SK-N-SH treated with all-trans-retinoic acid at 6 μM for 48 hours (cell line): ENCODE measurements at regions not wholly inside any gene's neighbourhood (a gene's known extent, or its start where the extent isn't known, plus 50 kb on each side); places are given as distances from the start of the nearest gene placed in this dataset.

Experiments used
- ARNTL ChIP-seq: fragments of 450-650 bp; formaldehyde crosslinking; IDR thresholded peaks from 2 replicates; pipeline ENCODE4 v1.5.0; 2020; ENCODE audit warnings: low read depth, mild to moderate bottlenecking, moderate library complexity, borderline replicate concordance
- CREB5 ChIP-seq: fragments of 250-450 bp; sonication (Bioruptor Pico); IDR thresholded peaks from 2 replicates; pipeline ENCODE4 v1.5.1; 2020; ENCODE audit warnings: low read depth, mild to moderate bottlenecking, moderate library complexity
- ESRRG ChIP-seq: fragments of 250-450 bp; sonication (Bioruptor Pico); IDR thresholded peaks from 2 replicates; pipeline ENCODE4 v1.6.1; 2021; ENCODE audit warnings: mild to moderate bottlenecking
- ISL1 ChIP-seq: fragments of 250-450 bp; sonication (Bioruptor Pico); IDR thresholded peaks from 2 replicates; pipeline ENCODE4 v2.1.2; 2022; ENCODE audit warnings: mild to moderate bottlenecking, moderate library complexity
- TSHZ2 ChIP-seq: fragments of 250-450 bp; sonication (Bioruptor Pico); IDR thresholded peaks from 2 replicates; pipeline ENCODE4 v1.5.0; 2020; ENCODE audit warnings: mild to moderate bottlenecking, moderate library complexity
- ZFP30 ChIP-seq: fragments of 450-650 bp; formaldehyde crosslinking; IDR thresholded peaks from 2 replicates; pipeline ENCODE4 v1.5.0; 2022; ENCODE audit warnings: mild to moderate bottlenecking, moderate library complexity
- ZNF565 ChIP-seq: fragments of 450-650 bp; formaldehyde crosslinking; conservative IDR thresholded peaks from 2 replicates; pipeline ENCODE4 v1.5.0; 2020; ENCODE audit warnings: low read depth, mild to moderate bottlenecking, moderate library complexity
- ZNF8 ChIP-seq: fragments of 450-650 bp; formaldehyde crosslinking; IDR thresholded peaks from 2 replicates; pipeline ENCODE4 v1.5.0; 2020; ENCODE audit warnings: mild to moderate bottlenecking, moderate library complexity
- TF ChIP-seq, protein P1 (sequence below): fragments of 250-450 bp; sonication (Bioruptor Pico); IDR thresholded peaks from 2 replicates; pipeline ENCODE4 v1.8.0; 2020; ENCODE audit warnings: mild to moderate bottlenecking, moderate library complexity, borderline replicate concordance

DNA sequence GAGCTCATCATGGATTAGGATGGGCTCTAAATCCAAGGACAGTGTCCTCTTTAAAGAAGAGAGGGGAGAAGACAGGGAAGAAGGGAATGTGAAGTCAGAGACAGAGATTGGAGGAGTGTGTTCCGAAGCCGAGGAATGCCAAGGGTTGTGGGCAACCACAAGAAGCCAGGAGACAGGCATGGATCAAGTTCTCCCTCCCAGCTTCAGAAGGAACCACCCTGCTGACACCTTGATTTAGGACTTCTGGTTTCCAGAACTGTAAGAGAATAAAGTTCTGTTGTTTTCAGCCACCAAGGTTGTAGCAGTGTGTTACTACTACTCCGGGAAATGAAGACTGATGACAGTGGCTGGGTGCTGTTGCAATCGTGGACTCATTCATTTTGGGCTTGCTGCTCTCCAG lies 120.1 kb downstream of the RPS12 start:
- TF ChIP-seq, protein P1, sequence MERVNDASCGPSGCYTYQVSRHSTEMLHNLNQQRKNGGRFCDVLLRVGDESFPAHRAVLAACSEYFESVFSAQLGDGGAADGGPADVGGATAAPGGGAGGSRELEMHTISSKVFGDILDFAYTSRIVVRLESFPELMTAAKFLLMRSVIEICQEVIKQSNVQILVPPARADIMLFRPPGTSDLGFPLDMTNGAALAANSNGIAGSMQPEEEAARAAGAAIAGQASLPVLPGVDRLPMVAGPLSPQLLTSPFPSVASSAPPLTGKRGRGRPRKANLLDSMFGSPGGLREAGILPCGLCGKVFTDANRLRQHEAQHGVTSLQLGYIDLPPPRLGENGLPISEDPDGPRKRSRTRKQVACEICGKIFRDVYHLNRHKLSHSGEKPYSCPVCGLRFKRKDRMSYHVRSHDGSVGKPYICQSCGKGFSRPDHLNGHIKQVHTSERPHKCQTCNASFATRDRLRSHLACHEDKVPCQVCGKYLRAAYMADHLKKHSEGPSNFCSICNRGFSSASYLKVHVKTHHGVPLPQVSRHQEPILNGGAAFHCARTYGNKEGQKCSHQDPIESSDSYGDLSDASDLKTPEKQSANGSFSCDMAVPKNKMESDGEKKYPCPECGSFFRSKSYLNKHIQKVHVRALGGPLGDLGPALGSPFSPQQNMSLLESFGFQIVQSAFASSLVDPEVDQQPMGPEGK (CRISPR knock-in tag): no peak
- TF ChIP-seq ESRRG (CRISPR knock-in tag) (no peak), ISL1 (CRISPR knock-in tag) (no peak), ZNF8 (CRISPR knock-in tag) (no peak), ZFP30 (no peak), TSHZ2 (CRISPR knock-in tag) (no peak), ZNF565 (CRISPR knock-in tag) (no peak), CREB5 (no peak), ARNTL (CRISPR knock-in tag) (no peak)
